Gastroesophageal sphincter (tissue), 3 donors: ENCODE measurements at regions not wholly inside any gene's neighbourhood (a gene's known extent, or its start where the extent isn't known, plus 50 kb on each side); places are given as distances from the start of the nearest gene placed in this dataset.

Experiments used
- EP300 ChIP-seq: sonication (generic); formaldehyde crosslinking; IDR thresholded peaks from one replicate; pipeline ENCODE4 v1.6.1; 2017; ENCODE audit warnings: antibody characterized with exemption, mild to moderate bottlenecking
- POLR2AphosphoS5 ChIP-seq: sonication (generic); formaldehyde crosslinking; IDR thresholded peaks from one replicate; pipeline ENCODE4 v1.6.1; 2017; ENCODE audit warnings: antibody characterized with exemption
- TF ChIP-seq, protein P1 (sequence below), 4 experiments: fragments of 200-600 bp in 2 of 4; fragments of 450-650 bp in 2 of 4; sonication (generic) in 1 of 4; IDR thresholded peaks; one replicate each; pipeline ENCODE4 v1.5.1; 2017 to 2019; ENCODE audit warnings: antibody characterized with exemption in 4 of 4, mild to moderate bottlenecking in 2 of 4, moderate library complexity in 2 of 4

DNA sequence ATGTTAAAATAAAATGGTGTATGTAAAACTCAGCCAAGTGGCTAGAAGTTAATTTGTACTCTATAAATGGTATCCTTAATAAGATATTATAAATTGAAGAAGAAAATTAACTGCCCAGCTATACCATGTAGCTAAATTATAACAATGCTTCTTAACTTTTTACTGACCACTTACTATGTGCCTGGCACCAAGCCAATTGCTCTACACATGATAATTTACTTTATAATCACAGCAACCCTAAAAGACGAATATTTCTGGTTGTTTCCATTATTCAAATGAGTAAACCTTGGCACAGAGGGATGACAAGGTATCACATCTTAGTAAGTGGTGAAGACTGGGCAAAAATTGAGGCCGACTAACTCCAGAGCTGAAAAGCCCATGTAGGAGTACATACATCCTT is 1506.6 kb downstream of the PCDH7 start:
- TF ChIP-seq, protein P1, sequence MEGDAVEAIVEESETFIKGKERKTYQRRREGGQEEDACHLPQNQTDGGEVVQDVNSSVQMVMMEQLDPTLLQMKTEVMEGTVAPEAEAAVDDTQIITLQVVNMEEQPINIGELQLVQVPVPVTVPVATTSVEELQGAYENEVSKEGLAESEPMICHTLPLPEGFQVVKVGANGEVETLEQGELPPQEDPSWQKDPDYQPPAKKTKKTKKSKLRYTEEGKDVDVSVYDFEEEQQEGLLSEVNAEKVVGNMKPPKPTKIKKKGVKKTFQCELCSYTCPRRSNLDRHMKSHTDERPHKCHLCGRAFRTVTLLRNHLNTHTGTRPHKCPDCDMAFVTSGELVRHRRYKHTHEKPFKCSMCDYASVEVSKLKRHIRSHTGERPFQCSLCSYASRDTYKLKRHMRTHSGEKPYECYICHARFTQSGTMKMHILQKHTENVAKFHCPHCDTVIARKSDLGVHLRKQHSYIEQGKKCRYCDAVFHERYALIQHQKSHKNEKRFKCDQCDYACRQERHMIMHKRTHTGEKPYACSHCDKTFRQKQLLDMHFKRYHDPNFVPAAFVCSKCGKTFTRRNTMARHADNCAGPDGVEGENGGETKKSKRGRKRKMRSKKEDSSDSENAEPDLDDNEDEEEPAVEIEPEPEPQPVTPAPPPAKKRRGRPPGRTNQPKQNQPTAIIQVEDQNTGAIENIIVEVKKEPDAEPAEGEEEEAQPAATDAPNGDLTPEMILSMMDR (IDR thresholded peaks at IDR 0.05): no peak
- TF ChIP-seq POLR2AphosphoS5 (no peak), EP300 (no peak)
